ENCODE measurements at regions not wholly inside any gene's neighbourhood (a gene's known extent, or its start where the extent isn't known, plus 50 kb on each side); places are given as distances from the start of the nearest gene placed in this dataset.

GRCh38 chr7:35448486-35448885 lies 194.6 kb upstream of the TBX20 start:
- H3K27me3 Mint-ChIP-seq = peaks cover 26 to 40% of the 10 kb centered on the region in 2 donors
- Histone ChIP-seq H3K4me3 (ENCODE audit: control insufficient read depth in 1 of 2, extremely low read depth in 1 of 2, low read length in 1 of 2) (no peak overlapping the region), H3K36me3 (ENCODE audit: control insufficient read depth in 2 of 2, extremely low read depth in 1 of 2, insufficient read depth in 1 of 2, low read length in 1 of 2) (no peaks in the 10 kb centered on the region), H3K9me3 (no peaks in the 10 kb centered on the region), H3K27me3 (replicated peaks in 1 of 2; ENCODE audit: control insufficient read depth in 2 of 2, extremely low read depth in 1 of 2, insufficient read depth in 2 of 2, low read length in 1 of 2) (peaks cover 0 to 7% of the 10 kb centered on the region in 2 experiments), H3K4me1 (ENCODE audit: control insufficient read depth in 1 of 2, extremely low read depth in 1 of 2, insufficient read depth in 2 of 2, low read length in 2 of 2) (no peaks in the 10 kb centered on the region), H3K27ac (ENCODE audit: low read length) (no peak overlapping the region)
- no peak for ATAC-seq (replicated peaks in 1 of 4)
- H3K4me3 Mint-ChIP-seq = no peak overlapping the region
- H3K36me3 Mint-ChIP-seq = no peaks in the 10 kb centered on the region
- no peak overlapping the region for H3K27ac Mint-ChIP-seq
- DNase-seq = no peak
- H3K4me1 Mint-ChIP-seq = no peaks in the 10 kb centered on the region
- H3K9me3 Mint-ChIP-seq = no peaks in the 10 kb centered on the region
- POLR2A ChIA-PET = interaction anchor here in 1 of 2 donors (0.6 kb wide), 1 partner anchor 147 kb away, joined by 3 read pairs; no protein-coding TSS in a partner anchor
- 83% methylated on average over 2 of the region's 4 CpGs for WGBS (ENCODE audit: insufficient coverage)
- CTCF ChIA-PET = interaction anchor here in 1 of 2 donors (0.6 kb wide), 1 partner anchor 1858 kb away, joined by 4 read pairs; no protein-coding TSS in a partner anchor

GRCh38 chr7:35446091-35446490 lies 192.2 kb upstream of the TBX20 start:
- Histone ChIP-seq H3K27ac (ENCODE audit: low read length) (no peak overlapping the region), H3K4me3 (ENCODE audit: control insufficient read depth in 1 of 2, extremely low read depth in 1 of 2, low read length in 1 of 2) (no peak overlapping the region), H3K4me1 (ENCODE audit: control insufficient read depth in 1 of 2, extremely low read depth in 1 of 2, insufficient read depth in 2 of 2, low read length in 2 of 2) (no peaks in the 10 kb centered on the region), H3K27me3 (replicated peaks in 1 of 2; ENCODE audit: control insufficient read depth in 2 of 2, extremely low read depth in 1 of 2, insufficient read depth in 2 of 2, low read length in 1 of 2) (peaks cover 0 to 7% of the 10 kb centered on the region in 2 experiments), H3K9me3 (no peaks in the 10 kb centered on the region), H3K36me3 (ENCODE audit: control insufficient read depth in 2 of 2, extremely low read depth in 1 of 2, insufficient read depth in 1 of 2, low read length in 1 of 2) (no peaks in the 10 kb centered on the region)
- H3K4me1 Mint-ChIP-seq = no peaks in the 10 kb centered on the region
- H3K27ac Mint-ChIP-seq = no peak overlapping the region
- H3K27me3 Mint-ChIP-seq = peaks cover 18 to 33% of the 10 kb centered on the region in 2 donors
- no peaks in the 10 kb centered on the region for H3K36me3 Mint-ChIP-seq
- no peak for DNase-seq
- ChIA-PET CTCF (no interaction called here), POLR2A (no interaction called here)
- 75% methylated on average over 6 of the region's 6 CpGs for WGBS (ENCODE audit: insufficient coverage)
- ATAC-seq (replicated peaks in 1 of 4) = no peak
- no peak overlapping the region for H3K4me3 Mint-ChIP-seq
- no peaks in the 10 kb centered on the region for H3K9me3 Mint-ChIP-seq

DNA sequence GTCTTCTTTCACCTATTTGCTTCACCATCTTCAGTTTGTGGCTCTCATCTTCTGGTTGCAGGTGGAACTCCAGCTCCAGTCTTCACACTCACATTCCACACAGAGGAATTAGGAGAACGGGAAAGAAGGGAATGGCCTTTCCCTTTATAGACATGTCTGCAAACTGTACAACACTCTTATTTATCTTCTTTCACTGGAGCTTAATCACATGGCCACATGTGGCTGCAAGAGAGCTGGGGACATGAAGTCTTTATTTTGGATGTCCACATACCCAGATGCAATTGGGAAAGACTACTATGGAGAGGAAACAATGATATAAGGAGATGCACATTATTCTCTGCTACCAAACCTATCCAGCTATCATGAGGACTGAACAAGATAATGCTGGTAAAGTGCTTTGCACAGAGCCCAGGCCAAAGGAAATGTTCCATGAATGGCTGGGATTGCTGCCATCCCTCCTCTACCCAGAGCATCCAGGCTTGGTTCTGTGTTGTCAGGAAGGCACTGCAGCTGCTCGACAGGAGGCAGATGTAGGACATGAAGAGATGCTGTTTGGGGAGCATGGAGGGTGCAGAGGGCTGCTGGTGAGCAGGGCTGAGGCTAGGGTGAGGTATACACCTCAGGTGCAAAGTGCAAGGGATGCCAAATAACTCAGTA lies 183.8 kb upstream of the TBX20 start:
- POLR2A ChIA-PET = interaction anchor here in 1 of 2 donors (0.5 kb wide), 1 partner anchor 216 kb away, joined by 3 read pairs; no protein-coding TSS in a partner anchor
- no peaks in the 10 kb centered on the region for H3K36me3 Mint-ChIP-seq
- no peak overlapping the region for H3K27ac Mint-ChIP-seq

DNA sequence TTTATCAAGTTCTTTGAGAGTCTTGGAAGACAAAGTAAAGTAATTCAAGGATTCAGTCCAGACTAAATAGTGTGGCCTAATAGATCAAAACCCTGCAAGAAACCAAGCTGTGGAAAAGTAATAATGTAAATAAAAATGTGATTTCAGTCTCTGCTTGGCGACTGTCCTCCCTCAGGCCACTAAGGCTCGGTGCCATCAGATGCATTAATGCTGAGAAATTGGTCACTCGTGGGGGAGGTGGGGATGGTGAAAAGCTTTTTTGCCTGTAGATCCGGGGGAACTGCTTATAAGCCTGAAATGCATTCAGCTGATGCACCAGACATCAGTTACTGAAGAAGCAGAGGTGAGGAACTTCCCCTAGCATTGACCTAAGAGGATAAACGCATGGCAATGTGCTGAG lies 182.6 kb upstream of the TBX20 start:
- Histone ChIP-seq H3K4me1 (ENCODE audit: control insufficient read depth in 1 of 2, extremely low read depth in 1 of 2, insufficient read depth in 2 of 2, low read length in 2 of 2) (no peaks in the 10 kb centered on the region), H3K27ac (ENCODE audit: low read length) (no peak overlapping the region), H3K36me3 (ENCODE audit: control insufficient read depth in 2 of 2, extremely low read depth in 1 of 2, insufficient read depth in 1 of 2, low read length in 1 of 2) (no peaks in the 10 kb centered on the region), H3K9me3 (no peaks in the 10 kb centered on the region), H3K4me3 (ENCODE audit: control insufficient read depth in 1 of 2, extremely low read depth in 1 of 2, low read length in 1 of 2) (no peak overlapping the region), H3K27me3 (replicated peaks in 1 of 2; ENCODE audit: control insufficient read depth in 2 of 2, extremely low read depth in 1 of 2, insufficient read depth in 2 of 2, low read length in 1 of 2) (no peaks in the 10 kb centered on the region)
- Mint-ChIP-seq H3K9me3 (no peaks in the 10 kb centered on the region), H3K27me3 (peaks cover 8 to 13% of the 10 kb centered on the region in 2 donors), H3K27ac (no peak overlapping the region), H3K4me1 (no peaks in the 10 kb centered on the region), H3K36me3 (no peaks in the 10 kb centered on the region), H3K4me3 (no peak overlapping the region)
- DNase-seq (no peak), ATAC-seq (replicated peaks in 1 of 4) (no peak)
- POLR2A ChIA-PET = no interaction called here
- WGBS (ENCODE audit: insufficient coverage) = 38% methylated on average over 2 of the region's 5 CpGs
- CTCF ChIA-PET = no interaction called here

More for the DNA sequence above, 183.8 kb upstream of the TBX20 start:
- ATAC-seq (replicated peaks in 1 of 4) (no peak), DNase-seq (no peak)
- no peaks in the 10 kb centered on the region for H3K4me1 Mint-ChIP-seq
- no peak overlapping the region for H3K4me3 Mint-ChIP-seq
- Histone ChIP-seq H3K27ac (ENCODE audit: low read length) (no peak overlapping the region), H3K27me3 (replicated peaks in 1 of 2; ENCODE audit: control insufficient read depth in 2 of 2, extremely low read depth in 1 of 2, insufficient read depth in 2 of 2, low read length in 1 of 2) (no peaks in the 10 kb centered on the region), H3K9me3 (no peaks in the 10 kb centered on the region), H3K4me3 (ENCODE audit: control insufficient read depth in 1 of 2, extremely low read depth in 1 of 2, low read length in 1 of 2) (no peak overlapping the region), H3K4me1 (ENCODE audit: control insufficient read depth in 1 of 2, extremely low read depth in 1 of 2, insufficient read depth in 2 of 2, low read length in 2 of 2) (no peaks in the 10 kb centered on the region), H3K36me3 (ENCODE audit: control insufficient read depth in 2 of 2, extremely low read depth in 1 of 2, insufficient read depth in 1 of 2, low read length in 1 of 2) (no peaks in the 10 kb centered on the region)
- H3K9me3 Mint-ChIP-seq = no peaks in the 10 kb centered on the region
- CTCF ChIA-PET = no interaction called here
- H3K27me3 Mint-ChIP-seq = peaks cover under 1 to 4% of the 10 kb centered on the region in 2 donors
- 60% methylated on average over 1 of the region's 2 CpGs for WGBS (ENCODE audit: insufficient coverage)

DNA sequence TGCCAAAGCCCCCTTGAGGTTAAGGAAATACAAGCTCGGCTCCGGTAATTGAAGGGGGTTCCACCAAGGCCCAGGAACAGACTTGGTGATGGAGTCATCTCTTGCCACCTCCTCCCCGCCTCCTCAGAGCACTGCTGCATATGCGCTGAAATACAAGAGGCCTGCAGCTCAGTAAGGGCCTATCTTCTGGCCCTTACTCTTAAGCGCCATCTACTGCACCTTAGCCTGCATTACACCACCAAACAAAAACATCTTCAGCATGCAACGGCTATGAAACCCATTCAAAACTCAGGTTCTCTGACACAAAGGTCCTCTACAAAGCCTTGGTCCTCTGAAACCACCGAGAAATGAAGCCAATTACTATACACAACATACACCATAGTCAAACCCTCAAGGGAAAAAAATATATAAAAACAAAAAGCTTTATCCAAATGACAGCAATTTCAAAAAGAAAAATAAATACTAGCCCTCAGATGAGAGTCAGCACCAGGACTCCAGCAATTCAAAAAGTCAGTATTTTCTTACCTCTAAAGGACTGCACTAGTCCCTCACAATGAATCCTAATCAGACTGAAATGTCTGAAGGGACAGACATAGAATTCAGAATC lies 176.8 kb upstream of the TBX20 start:
- no peak for DNase-seq

DNA sequence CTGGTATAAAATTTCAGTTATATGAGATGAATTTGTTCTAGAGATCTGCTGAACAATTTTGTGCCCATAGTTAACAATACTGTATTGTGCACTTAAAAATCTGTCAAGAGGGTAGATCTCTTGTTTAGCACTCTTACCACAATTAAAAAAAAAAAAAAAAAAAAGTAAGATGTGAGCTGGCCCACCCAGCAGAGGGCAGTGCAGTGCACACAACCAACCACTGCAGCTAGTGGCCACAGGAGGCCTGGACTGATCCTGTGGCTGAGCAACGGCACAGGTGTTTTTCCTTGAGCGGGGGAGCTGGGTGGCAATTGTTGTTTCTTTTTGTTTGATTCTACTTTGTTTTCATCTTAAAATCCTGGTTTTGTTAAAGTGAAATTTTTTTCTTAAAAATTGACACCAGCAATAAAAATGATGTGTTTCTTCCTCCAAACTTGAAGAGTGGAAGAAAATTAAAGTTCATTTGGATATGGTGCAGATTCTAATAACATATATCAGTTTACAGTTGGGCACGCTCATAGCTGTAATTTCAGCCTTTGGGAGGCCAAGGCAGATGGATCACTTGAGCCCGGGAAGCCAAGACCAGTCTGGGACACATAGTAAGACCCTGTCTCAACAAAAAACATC lies 171.1 kb upstream of the TBX20 start:
- ATAC-seq (replicated peaks in 1 of 4) = peak; percentile 44 to 65 (median 59)
- Histone ChIP-seq H3K9me3 (no peaks in the 10 kb centered on the region), H3K27ac (ENCODE audit: low read length) (no peak overlapping the region), H3K4me1 (ENCODE audit: control insufficient read depth in 1 of 2, extremely low read depth in 1 of 2, insufficient read depth in 2 of 2, low read length in 2 of 2) (no peaks in the 10 kb centered on the region), H3K36me3 (ENCODE audit: control insufficient read depth in 2 of 2, extremely low read depth in 1 of 2, insufficient read depth in 1 of 2, low read length in 1 of 2) (no peaks in the 10 kb centered on the region), H3K27me3 (replicated peaks in 1 of 2; ENCODE audit: control insufficient read depth in 2 of 2, extremely low read depth in 1 of 2, insufficient read depth in 2 of 2, low read length in 1 of 2) (no peaks in the 10 kb centered on the region), H3K4me3 (ENCODE audit: control insufficient read depth in 1 of 2, extremely low read depth in 1 of 2, low read length in 1 of 2) (no peak overlapping the region)
- Mint-ChIP-seq H3K36me3 (no peaks in the 10 kb centered on the region), H3K27me3 (peaks cover 17 to 28% of the 10 kb centered on the region in 2 donors), H3K9me3 (no peaks in the 10 kb centered on the region), H3K27ac (no peak overlapping the region), H3K4me3 (no peak overlapping the region), H3K4me1 (peaks cover 0 to 10% (median 0%) of the 10 kb centered on the region in 3 donors)
- peak; percentile 4 to 72 (median 45) for DNase-seq
- ChIA-PET CTCF (interaction anchor here (0.5 to 2.6 kb wide), 23 partner anchors 9 to 1253 kb away, joined by 3 to 10 read pairs (median 4); no protein-coding TSS in a partner anchor), POLR2A (no interaction called here)
- WGBS (ENCODE audit: insufficient coverage) = no CpG with 5 or more reads among the region's 4 CpGs

More for the DNA sequence above, 176.8 kb upstream of the TBX20 start:
- Histone ChIP-seq H3K27me3 (replicated peaks in 1 of 2; ENCODE audit: control insufficient read depth in 2 of 2, extremely low read depth in 1 of 2, insufficient read depth in 2 of 2, low read length in 1 of 2) (no peaks in the 10 kb centered on the region), H3K36me3 (ENCODE audit: control insufficient read depth in 2 of 2, extremely low read depth in 1 of 2, insufficient read depth in 1 of 2, low read length in 1 of 2) (no peaks in the 10 kb centered on the region), H3K4me3 (ENCODE audit: control insufficient read depth in 1 of 2, extremely low read depth in 1 of 2, low read length in 1 of 2) (no peak overlapping the region), H3K27ac (ENCODE audit: low read length) (no peak overlapping the region), H3K9me3 (no peaks in the 10 kb centered on the region), H3K4me1 (ENCODE audit: control insufficient read depth in 1 of 2, extremely low read depth in 1 of 2, insufficient read depth in 2 of 2, low read length in 2 of 2) (no peaks in the 10 kb centered on the region)
- Mint-ChIP-seq H3K4me3 (no peak overlapping the region), H3K27me3 (peaks cover 12 to 19% of the 10 kb centered on the region in 2 donors), H3K36me3 (peaks cover 4% of the 10 kb centered on the region), H3K4me1 (no peaks in the 10 kb centered on the region), H3K9me3 (peaks cover 0 to 7% (median 2%) of the 10 kb centered on the region in 3 donors), H3K27ac (no peak overlapping the region)
- CTCF ChIA-PET = no interaction called here
- no peak for ATAC-seq (replicated peaks in 1 of 4)
- 59% methylated on average over 5 of the region's 7 CpGs for WGBS (ENCODE audit: insufficient coverage)
- POLR2A ChIA-PET = no interaction called here

Measured in T-cell (primary cell).